D721Med (cell line): ENCODE measurements at regions not wholly inside any gene's neighbourhood (a gene's known extent, or its start where the extent isn't known, plus 50 kb on each side); places are given as distances from the start of the nearest gene placed in this dataset.

ENCODE experiments used
- DNase-seq: peaks from one replicate; pipeline ENCODE4 v3.0.0; 2011; ENCODE audit warnings: low spot score; ENCODE audit not compliant: insufficient read length
- FAIRE-seq: peaks from 2 replicates; lab custom pipeline; 2011; peaks lifted over from hg19 to GRCh38; lab: Jason Lieb, UNC
- CTCF ChIP-seq: IDR thresholded peaks from 2 replicates; pipeline ENCODE4 v1.5.1; 2012; ENCODE audit warnings: mild to moderate bottlenecking, control low read depth; ENCODE audit not compliant: insufficient read depth; ENCODE audit errors: missing control alignments

- FAIRE-seq (no peak), DNase-seq (no peak)
- TF ChIP-seq CTCF, result no peak
These were observed 188.7 kb upstream of the PPP1R3A start for GRCh38 chr7:114107522-114107921.

GRCh38 chr7:114104035-114104434, 185.2 kb upstream of the PPP1R3A start:
- DNase-seq, result no peak
- no peak for TF ChIP-seq CTCF
- FAIRE-seq, result no peak

GRCh38 chr7:114102996-114103395, 184.2 kb upstream of the PPP1R3A start:
- DNase-seq (no peak), FAIRE-seq (no peak)
- TF ChIP-seq CTCF, result no peak

- no peak for FAIRE-seq
- no peak for TF ChIP-seq CTCF
These were observed 183.3 kb upstream of the PPP1R3A start for GRCh38 chr7:114102131-114102530.

GRCh38 chr7:114100810-114101209, 182.0 kb upstream of the PPP1R3A start:
- no peak for DNase-seq
- no peak for FAIRE-seq
- no peak for TF ChIP-seq CTCF

More at GRCh38 chr7:114102131-114102530, 183.3 kb upstream of the PPP1R3A start:
- DNase-seq, result no peak

GRCh38 chr7:114099337-114099736, 180.5 kb upstream of the PPP1R3A start:
- TF ChIP-seq CTCF, result no peak
- DNase-seq, result no peak
- no peak for FAIRE-seq

- FAIRE-seq, result no peak
- no peak for TF ChIP-seq CTCF
These were observed 177.1 kb upstream of the PPP1R3A start for GRCh38 chr7:114095885-114096284.

More at GRCh38 chr7:114095885-114096284, 177.1 kb upstream of the PPP1R3A start:
- DNase-seq, result no peak
